ENCODE measurements at regions not wholly inside any gene's neighbourhood (a gene's known extent, or its start where the extent isn't known, plus 50 kb on each side); places are given as distances from the start of the nearest gene placed in this dataset.

- H3K4me3 ChIP-seq (replicated peaks in 1 of 3; ENCODE audit: insufficient read depth in 1 of 3, low read depth in 2 of 3, low read length in 3 of 3): no peak overlapping the region
- H4K20me1 ChIP-seq (ENCODE audit: insufficient read depth, low read length): no peaks in the 10 kb centered on the region
- H3K4me1 ChIP-seq (ENCODE audit: insufficient read depth, low read length): no peaks in the 10 kb centered on the region
- no peaks in the 10 kb centered on the region for H3K36me3 ChIP-seq (replicated peaks in 1 of 2; ENCODE audit: control insufficient read depth in 1 of 2, insufficient read depth in 2 of 2, low read length in 2 of 2)
- no peak overlapping the region for H2AFZ ChIP-seq (ENCODE audit: low read length)
- 17% methylated on average over 4 of the region's 4 CpGs for WGBS (ENCODE audit: low lambda C conversion rate)
- in situ Hi-C loops (cut with HindIII; ENCODE audit: extremely low pct_ligation_motif_present, low pct_unique_long_range_greater_than_20kb): no loop called here
- H3K27me3 ChIP-seq (ENCODE audit: control insufficient read depth in 1 of 2, insufficient read depth in 2 of 2, low read length in 2 of 2): peaks cover 0 to 10% of the 10 kb centered on the region in 2 experiments; a peak in 2 of 5 replicates
- DNase-seq (ENCODE audit: low spot score): peak; percentile 12
- no peaks in the 10 kb centered on the region for H3K9me3 ChIP-seq (ENCODE audit: low read length)
- FAIRE-seq: peak; percentile 77
- H3K9ac ChIP-seq (ENCODE audit: insufficient read depth, low read depth, low read length): no peak overlapping the region
- H3K4me2 ChIP-seq (ENCODE audit: low read depth, low read length): no peak overlapping the region
- ATAC-seq: peak; percentile 78
- no TSS peak for BruUV-seq (replicated peaks)
- H3K79me2 ChIP-seq (ENCODE audit: insufficient read depth, low read length): no peaks in the 10 kb centered on the region
- intact Hi-C loops (cut with micrococcal nuclease; ENCODE audit: unreplicated experiment): no loop called here
- ChIA-PET POLR2A (no interaction called here), CTCF (ENCODE audit: low intra/inter-chr PET ratio, low total read pairs) (no interaction called here)
- no peak overlapping the region for H3K27ac ChIP-seq (ENCODE audit: extremely low read length, insufficient read depth, low read length)
- peak; percentile 25; the same call in 1 of the 2 replicates for TF ChIP-seq SMC3 (IDR thresholded peaks at IDR 0.05; ENCODE audit: low read length)
- TF ChIP-seq NCOA5 (CRISPR knock-in tag; IDR thresholded peaks at IDR 0.05): no peak
- no peak for TF ChIP-seq KDM5A (IDR thresholded peaks at IDR 0.05; ENCODE audit: borderline replicate concordance, low read length)
- no peak for TF ChIP-seq SAFB2 (CRISPR knock-in tag; IDR thresholded peaks at IDR 0.05; ENCODE audit: borderline replicate concordance, low read depth)
- TF ChIP-seq ZNF530 (CRISPR knock-in tag; IDR thresholded peaks at IDR 0.05; ENCODE audit: low read depth): no peak
- peak; percentile 58 for TF ChIP-seq CTCF (CRISPR knock-in tag; IDR thresholded peaks at IDR 0.05)
- no peak for TF ChIP-seq ATM (IDR thresholded peaks at IDR 0.05; ENCODE audit: borderline replicate concordance)
- TF ChIP-seq XRCC5 (optimal IDR thresholded peaks at IDR 0.05; ENCODE audit: low read length): peak; percentile 23
- peak; percentile 42; the same call in 1 of the 2 replicates for TF ChIP-seq STAG1 (CRISPR knock-in tag; IDR thresholded peaks at IDR 0.05)
- TF ChIP-seq ARNTL (CRISPR knock-in tag; IDR thresholded peaks at IDR 0.05): no peak
- no peak for TF ChIP-seq IRF9 (CRISPR knock-in tag; IDR thresholded peaks at IDR 0.05; ENCODE audit: borderline replicate concordance)
- no peak for TF ChIP-seq NFYC (CRISPR knock-in tag; IDR thresholded peaks at IDR 0.05)
- no peak for TF ChIP-seq ZNF224 (CRISPR knock-in tag; IDR thresholded peaks at IDR 0.05)
- TF ChIP-seq PHF21A (CRISPR knock-in tag; IDR thresholded peaks at IDR 0.05): no peak
- no peak for TF ChIP-seq ZSCAN21 (CRISPR knock-in tag; IDR thresholded peaks at IDR 0.05; ENCODE audit: borderline replicate concordance)
- no peak for TF ChIP-seq STAT6 (CRISPR knock-in tag; IDR thresholded peaks at IDR 0.05; ENCODE audit: borderline replicate concordance)
- TF ChIP-seq CREB1 (IDR thresholded peaks at IDR 0.05): no peak
- TF ChIP-seq CREB1 (CRISPR knock-in tag; IDR thresholded peaks at IDR 0.05): no peak
- no peak for TF ChIP-seq ZNF383 (CRISPR knock-in tag; IDR thresholded peaks at IDR 0.05; ENCODE audit: borderline replicate concordance)
- TF ChIP-seq FOXA3 (CRISPR knock-in tag; IDR thresholded peaks at IDR 0.05): no peak
- no peak for TF ChIP-seq NR1H2 (CRISPR knock-in tag; IDR thresholded peaks at IDR 0.05; ENCODE audit: borderline replicate concordance, low read depth)
These were observed 103.6 kb upstream of the C16orf82 start for GRCh38 chr16:26963109-26963508.

Data from HepG2 (cell line).